ENCODE measurements at regions not wholly inside any gene's neighbourhood (a gene's known extent, or its start where the extent isn't known, plus 50 kb on each side); places are given as distances from the start of the nearest gene placed in this dataset.

DNA sequence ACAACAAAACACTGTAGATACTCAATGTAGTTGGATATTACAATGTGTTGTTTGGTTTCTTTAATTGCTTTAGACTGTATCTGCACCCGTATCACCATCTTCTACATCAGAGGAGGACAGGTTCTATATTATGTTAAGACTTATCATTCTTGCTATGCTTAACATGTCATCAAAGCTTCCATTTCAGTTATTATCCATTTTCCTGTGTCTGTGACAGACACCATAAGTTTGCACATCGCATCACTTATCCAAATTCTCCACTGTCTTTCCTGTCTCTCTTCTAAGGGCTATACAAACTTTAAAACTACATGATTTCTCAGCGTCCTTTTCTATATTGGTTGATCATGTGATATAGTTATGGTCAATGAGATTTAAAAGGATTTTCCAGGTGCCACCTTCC, 719.0 kb downstream of the TBC1D32 start:
- TF ChIP-seq TAF1 (IDR thresholded peaks at IDR 0.05; ENCODE audit: borderline replicate concordance, insufficient read depth, low read length) (no peak), POLR2AphosphoS5 (IDR thresholded peaks at IDR 0.05; ENCODE audit: low read depth, low read length) (no peak)
- TF ChIP-seq, protein P1, sequence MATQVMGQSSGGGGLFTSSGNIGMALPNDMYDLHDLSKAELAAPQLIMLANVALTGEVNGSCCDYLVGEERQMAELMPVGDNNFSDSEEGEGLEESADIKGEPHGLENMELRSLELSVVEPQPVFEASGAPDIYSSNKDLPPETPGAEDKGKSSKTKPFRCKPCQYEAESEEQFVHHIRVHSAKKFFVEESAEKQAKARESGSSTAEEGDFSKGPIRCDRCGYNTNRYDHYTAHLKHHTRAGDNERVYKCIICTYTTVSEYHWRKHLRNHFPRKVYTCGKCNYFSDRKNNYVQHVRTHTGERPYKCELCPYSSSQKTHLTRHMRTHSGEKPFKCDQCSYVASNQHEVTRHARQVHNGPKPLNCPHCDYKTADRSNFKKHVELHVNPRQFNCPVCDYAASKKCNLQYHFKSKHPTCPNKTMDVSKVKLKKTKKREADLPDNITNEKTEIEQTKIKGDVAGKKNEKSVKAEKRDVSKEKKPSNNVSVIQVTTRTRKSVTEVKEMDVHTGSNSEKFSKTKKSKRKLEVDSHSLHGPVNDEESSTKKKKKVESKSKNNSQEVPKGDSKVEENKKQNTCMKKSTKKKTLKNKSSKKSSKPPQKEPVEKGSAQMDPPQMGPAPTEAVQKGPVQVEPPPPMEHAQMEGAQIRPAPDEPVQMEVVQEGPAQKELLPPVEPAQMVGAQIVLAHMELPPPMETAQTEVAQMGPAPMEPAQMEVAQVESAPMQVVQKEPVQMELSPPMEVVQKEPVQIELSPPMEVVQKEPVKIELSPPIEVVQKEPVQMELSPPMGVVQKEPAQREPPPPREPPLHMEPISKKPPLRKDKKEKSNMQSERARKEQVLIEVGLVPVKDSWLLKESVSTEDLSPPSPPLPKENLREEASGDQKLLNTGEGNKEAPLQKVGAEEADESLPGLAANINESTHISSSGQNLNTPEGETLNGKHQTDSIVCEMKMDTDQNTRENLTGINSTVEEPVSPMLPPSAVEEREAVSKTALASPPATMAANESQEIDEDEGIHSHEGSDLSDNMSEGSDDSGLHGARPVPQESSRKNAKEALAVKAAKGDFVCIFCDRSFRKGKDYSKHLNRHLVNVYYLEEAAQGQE (IDR thresholded peaks at IDR 0.05; ENCODE audit: insufficient read depth in 1 of 2, low read depth in 2 of 2, low read length in 2 of 2): no peak

Measured in PFSK-1 (cell line).